GM23248 (cell line): ENCODE measurements at regions not wholly inside any gene's neighbourhood (a gene's known extent, or its start where the extent isn't known, plus 50 kb on each side); places are given as distances from the start of the nearest gene placed in this dataset.

Source experiments
- EZH2 ChIP-seq: fragments of 200-600 bp; sonication (generic); IDR thresholded peaks from 2 replicates; pipeline ENCODE4 v1.6.1; 2018; ENCODE audit warnings: antibody characterized with exemption, mild to moderate bottlenecking; ENCODE audit not compliant: insufficient read depth, poor library complexity, severe bottlenecking
- EZH2phosphoT487 ChIP-seq: fragments of 200-600 bp; sonication (generic); IDR thresholded peaks from 2 replicates; pipeline ENCODE4 v1.6.1; 2018; ENCODE audit warnings: antibody characterized with exemption, moderate library complexity, mild to moderate bottlenecking, low read depth; ENCODE audit not compliant: insufficient read depth

DNA sequence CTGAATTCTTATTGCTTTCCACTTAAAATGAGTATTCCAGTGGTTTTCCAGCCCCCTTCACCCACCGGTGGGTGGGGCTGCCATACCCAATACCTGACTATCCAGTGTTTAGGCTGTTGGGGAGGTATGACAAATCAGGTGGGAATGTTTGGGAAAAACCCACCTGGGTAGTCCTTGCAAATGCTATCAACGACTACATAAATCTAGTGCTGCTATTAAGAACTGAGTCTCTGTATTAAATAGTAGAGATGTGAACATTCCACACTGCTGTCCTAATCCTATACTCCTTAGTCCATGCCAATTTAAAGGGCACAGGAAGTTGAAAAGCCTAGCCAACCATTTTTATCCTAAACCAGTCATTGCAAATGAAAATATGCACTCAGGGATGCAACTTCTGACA, 126.6 kb downstream of the AXIN2 start:
- TF ChIP-seq EZH2 (no peak), EZH2phosphoT487 (no peak)
